ENCODE measurements at regions not wholly inside any gene's neighbourhood (a gene's known extent, or its start where the extent isn't known, plus 50 kb on each side); places are given as distances from the start of the nearest gene placed in this dataset.
"Not testable (repeated sequence)": the region's sequence is repeated elsewhere in the genome, so short reads cannot be mapped to it uniquely, and the experiment has no call there.

DNA sequence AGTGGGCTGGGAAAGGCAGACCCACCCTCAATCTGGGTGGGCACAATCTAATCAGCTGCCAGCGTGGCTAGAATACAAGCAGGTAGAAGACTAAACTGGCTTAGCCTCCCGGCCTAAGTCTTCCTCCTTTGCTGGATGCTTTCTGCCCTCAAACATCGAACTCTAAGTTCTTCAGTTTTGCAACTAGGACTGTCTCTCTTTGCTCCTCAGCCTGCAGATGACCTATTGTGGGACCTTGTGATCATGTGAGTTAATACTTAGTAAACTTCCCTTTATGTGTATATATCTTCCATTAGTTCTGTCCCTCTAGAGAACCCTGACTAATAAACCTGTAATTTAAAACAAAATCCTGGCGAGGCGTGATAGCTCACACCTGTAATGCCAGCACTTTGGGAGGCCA lies 51.8 kb upstream of the SLC39A8 start:
- not testable (repeated sequence) for DNase-seq

GRCh38 chr4:102399021-102399420 lies 53.7 kb upstream of the SLC39A8 start:
- DNase-seq = no peak

DNA sequence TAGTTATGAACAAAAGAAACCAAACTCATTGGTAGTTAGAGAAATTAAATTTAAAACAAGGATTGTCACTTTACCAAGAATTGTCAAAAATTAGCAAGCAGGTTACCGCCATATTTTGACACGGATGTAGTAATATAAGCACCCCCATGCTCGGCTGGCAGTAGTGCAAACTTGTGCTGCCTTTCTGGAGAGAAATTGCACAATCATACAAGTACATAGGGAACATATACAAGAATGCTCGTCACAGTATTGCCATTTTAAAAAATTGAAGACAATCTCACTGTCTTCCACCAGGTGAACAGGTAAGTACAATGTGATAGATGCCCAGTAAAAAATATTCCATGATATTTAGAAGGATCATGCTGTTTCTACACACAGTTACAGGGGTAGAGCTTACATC lies 55.6 kb upstream of the SLC39A8 start:
- DNase-seq = no peak

DNA sequence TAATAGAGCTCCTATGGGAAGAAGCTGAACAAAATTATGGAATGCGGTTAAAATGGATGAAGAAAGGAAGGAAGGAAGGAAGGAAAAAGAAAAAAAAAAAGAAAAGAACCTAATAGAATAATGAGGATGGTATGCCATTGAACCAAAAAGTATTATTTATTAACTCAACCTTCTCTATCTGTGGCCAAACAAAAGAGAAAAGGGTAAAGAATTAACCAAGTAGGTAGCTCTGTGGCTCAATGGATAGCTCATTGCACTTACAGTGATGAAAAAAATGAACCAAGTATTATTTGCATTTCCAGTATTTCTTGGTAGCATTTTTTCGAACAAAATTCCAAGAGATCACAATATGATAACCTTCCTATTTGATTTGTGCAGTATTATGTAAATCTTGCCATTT lies 56.9 kb upstream of the SLC39A8 start:
- no peak for DNase-seq

DNA sequence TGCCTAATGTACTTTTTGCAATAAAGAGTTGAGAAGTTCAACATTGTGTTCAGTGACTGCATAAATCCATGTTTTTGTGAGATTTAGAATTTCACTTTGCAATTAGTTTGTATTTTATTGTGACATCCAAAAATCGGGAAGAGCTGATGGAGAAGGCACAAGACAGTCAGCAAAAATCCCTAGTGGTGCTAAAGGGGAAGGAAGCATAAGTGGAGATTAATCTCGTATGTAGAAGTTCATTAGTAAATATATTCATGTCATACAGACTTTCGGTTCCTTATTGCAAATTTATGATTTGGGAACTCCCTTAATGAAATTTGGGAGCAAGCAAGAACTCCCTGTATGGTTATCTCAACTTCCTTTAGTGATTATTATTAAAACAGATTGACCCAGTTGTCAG lies 57.8 kb upstream of the SLC39A8 start:
- DNase-seq = no peak

DNA sequence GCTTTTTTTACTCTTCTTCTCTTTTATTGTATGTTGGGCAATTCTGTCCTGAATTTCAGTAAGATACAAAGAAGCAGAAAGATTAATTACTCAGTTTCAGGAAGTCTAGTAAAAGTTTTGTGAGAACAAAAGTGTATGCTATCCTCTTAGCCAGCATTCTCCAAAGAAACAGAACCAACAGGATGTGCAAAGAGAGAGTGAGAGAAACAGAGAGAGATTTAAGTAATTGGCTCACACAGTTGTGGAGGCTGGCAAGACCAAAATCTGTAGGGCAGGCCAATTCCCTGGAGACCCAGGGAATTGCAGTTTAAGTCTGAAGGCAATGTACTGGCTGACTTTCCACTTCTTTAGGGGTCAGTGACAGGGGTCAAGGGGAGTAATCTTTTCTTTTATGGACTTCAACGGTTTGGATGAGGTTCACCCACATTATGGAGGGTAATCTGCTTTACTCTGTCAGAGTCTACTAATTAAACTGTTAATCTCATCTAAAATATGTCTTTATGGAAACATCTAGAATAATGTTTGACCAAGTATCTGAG lies 59.2 kb upstream of the SLC39A8 start:
- DNase-seq = no peak

DNA sequence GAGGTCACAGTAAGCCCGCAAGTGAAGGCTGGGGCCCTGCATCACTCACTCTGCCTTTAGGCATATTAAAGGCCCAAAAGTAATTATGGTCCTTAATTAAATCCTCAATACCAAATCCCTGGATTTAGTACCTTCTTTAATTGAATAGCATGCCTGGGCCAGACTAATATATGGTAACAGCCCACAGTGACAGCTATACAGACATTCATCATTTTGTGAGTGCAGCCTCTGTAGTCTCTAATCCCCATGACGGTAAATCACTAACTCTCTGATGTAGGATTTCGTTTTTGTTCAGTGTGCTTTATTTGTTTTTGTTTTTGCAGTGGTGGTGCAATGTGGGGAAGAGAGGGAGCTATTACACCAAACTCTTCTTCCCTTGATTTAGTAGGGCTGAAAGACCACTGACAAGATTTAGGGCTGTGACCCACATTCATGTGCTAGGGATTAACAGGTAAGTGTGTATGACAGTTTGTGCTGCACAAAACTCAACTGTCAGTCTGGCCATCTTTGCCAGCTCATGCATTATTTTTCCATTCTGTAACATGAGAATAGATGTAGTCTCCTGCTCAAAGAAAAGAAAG lies 60.6 kb upstream of the SLC39A8 start:
- DNase-seq = no peak

GRCh38 chr4:102410884-102411283 lies 65.6 kb upstream of the SLC39A8 start:
- DNase-seq = not testable (repeated sequence)

DNA sequence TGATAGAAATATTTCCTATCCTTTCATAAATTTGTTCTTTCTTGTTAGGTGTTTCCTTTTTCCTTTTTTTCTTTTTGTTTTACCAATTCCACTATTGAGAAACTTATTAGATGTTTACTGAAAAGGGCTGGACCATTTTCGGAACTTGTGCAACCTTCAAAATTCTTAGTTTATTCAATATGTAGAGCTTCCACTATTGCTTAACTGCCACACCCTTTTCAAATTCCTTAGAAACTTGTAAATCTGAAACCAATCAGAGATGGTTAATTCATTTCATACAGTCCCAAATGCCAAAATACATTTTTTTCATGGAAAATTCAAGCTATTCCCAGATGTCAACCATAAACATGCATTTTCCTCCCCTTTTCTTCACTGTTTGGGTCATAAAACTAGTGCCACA lies 66.1 kb upstream of the SLC39A8 start:
- DNase-seq = no peak

DNA sequence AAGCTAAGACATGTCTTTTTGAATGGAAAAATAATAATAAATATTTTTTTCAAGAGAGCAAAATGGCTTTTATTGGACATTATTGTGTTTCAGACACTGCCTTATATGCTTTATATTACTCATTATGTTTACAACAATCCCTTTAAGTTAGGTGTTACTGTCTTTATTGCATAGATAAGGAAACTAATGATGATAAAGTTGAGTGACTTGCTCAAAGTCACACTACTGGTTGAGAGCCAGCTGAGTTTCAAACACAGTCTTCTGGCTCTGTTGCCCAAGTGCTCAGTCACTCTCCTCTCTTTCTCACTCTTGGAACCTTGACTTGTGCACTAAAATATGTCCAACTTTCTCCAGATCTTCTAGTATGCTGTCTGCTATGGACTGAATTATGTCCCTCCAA lies 71.5 kb upstream of the SLC39A8 start:
- no peak for DNase-seq

GRCh38 chr4:102420563-102421398 lies 75.5 kb upstream of the SLC39A8 start:
- no peak for DNase-seq

DNA sequence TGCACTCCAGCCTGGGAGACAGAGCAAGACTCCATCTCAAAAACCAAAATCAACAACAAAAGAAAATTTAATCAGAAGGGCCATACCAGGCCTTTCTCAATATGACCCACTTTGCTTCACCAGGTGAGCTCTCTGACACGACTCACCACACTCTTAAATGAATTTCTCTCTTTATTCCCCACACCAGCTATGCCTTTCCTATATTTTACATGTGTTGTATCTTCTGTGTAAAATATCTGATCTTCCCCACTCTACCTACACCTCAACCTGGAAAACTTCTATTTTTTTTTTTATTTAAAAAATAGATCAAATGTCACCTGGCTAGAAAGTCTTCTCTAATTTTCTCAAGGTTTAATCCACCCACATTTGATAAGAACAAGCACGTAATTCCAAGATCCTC lies 77.6 kb upstream of the SLC39A8 start:
- DNase-seq = no peak

GRCh38 chr4:102423375-102423774 lies 77.8 kb upstream of the NFKB1 start:
- no peak for DNase-seq

GRCh38 chr4:102427371-102427998 lies 73.7 kb upstream of the NFKB1 start:
- DNase-seq = no peak

DNA sequence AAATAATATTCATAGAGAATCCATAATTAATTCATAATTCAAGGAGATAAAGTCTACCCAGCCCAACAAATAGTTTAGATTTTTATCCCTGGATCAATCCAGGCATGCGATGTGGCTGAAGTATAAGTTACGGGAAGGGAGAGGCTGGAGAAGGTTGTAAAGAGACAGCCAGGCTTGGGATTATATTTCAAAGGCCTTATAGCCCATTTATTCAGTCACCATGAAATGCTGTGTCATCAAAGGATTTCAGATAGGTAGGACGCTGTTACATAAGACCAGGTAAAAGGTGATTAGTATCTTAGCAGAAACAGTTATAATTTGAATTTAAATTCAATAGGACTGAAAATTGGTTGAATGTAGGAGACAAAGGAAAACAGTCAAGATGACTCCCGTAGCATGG lies 73.0 kb upstream of the NFKB1 start:
- DNase-seq = no peak

- no peak for DNase-seq
Measured at GRCh38 chr4:102429553-102429952, 71.6 kb upstream of the NFKB1 start.

DNA sequence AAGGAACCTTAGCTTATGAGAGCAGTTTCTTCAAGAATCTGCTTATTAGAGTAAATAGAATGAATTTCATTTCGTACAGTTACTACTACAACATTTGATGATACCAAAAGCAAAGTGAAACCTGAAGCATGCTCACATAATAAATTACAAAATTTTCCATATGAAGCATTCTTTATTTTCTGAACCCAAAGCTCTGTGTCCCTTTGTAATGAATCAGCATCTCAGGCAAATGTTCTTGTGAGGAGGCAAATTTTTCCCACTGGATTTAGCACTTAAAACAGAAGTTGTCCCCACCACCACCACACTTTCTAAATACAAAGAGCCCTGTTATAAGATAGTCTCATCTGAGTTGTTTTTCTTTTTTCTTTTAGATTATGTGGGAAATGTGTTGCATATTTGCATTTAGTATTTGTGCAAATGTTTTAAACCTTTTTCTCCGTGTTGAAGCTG lies 70.7 kb upstream of the NFKB1 start:
- no peak for DNase-seq

- no peak for DNase-seq
Measured at GRCh38 chr4:102431608-102431961, 69.6 kb upstream of the NFKB1 start.

GRCh38 chr4:102437111-102437510 lies 64.0 kb upstream of the NFKB1 start:
- no peak for DNase-seq

- DNase-seq = no peak
Measured at GRCh38 chr4:102438396-102439235, 62.5 kb upstream of the NFKB1 start.

DNA sequence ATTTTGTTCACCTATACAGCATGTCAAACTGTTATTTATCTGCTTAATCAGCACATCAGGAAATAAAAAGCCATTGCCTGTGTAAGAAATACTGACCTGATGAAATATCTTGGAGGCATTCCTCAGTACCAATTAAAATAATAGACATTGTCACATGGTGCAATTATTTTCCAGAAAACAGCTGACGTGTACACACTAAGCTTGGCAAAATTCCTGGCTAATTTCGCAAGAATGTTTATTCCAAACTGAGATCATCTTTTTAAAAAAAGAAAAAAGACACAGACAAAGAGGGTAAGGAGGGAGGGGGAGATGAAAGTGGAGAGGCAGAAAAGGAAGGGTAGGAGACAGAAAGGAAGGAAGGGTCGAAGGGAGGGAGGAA lies 61.9 kb upstream of the NFKB1 start:
- no peak for DNase-seq

DNA sequence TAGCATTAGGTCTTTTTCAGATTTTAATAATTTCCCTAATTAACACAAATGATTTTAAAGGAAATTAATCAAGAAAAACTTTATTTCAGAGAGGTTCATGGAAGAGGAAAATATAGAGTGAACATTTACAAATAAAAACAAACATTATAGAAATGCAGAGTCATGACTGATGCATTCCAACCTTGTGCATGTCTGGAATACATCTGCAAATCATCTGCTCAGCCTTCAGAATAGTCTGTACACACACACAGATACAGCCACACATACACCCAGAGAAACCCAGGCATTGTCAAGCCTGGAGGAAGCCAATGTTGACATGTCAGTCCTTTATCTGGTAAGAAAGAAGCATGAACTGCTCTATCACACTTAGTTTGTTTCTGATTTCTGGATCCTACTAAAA lies 61.3 kb upstream of the NFKB1 start:
- DNase-seq = no peak

DNA sequence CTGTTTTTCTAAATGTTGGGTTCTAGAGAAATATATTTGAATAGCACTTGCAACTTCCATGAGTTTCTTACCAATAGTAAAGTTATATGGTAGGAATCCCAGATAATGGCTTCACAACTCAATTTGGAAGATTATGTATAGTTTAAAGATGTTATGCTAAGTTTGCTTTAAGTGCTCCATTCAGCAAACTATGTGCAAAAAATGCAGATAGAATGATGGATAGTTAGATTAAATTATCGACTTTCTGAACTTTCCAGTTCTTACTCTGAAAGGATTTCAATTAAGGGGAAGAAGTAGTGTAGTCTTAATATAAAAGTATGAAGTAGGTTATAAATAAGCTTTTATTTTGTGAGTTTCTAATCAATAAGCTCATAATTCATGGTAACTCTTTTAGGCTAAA lies 60.7 kb upstream of the NFKB1 start:
- no peak for DNase-seq

All from NCI-H187 (cell line).